GM10248 (cell line): ENCODE measurements at regions not wholly inside any gene's neighbourhood (a gene's known extent, or its start where the extent isn't known, plus 50 kb on each side); places are given as distances from the start of the nearest gene placed in this dataset.

Source experiments
- CTCF ChIA-PET: fragments of 300-600 bp; sonication (Branson Sonifier 250); formaldehyde crosslinking; extraction: SDS; loops from one replicate; lab custom pipeline; 2021; ENCODE audit warnings: antibody characterized with exemption; lab: Yijun Ruan, JAX
- POLR2A ChIA-PET: fragments of 350-650 bp; sonication (Branson Sonifier 250); formaldehyde crosslinking; extraction: SDS; loops from one replicate; lab custom pipeline; 2020; ENCODE audit warnings: antibody characterized with exemption; lab: Yijun Ruan, JAX
- DNase-seq: peaks from one replicate; pipeline ENCODE4 v3.0.0; 2012; ENCODE audit errors: extremely low spot score
- CTCF ChIP-seq: IDR thresholded peaks from 2 replicates; pipeline ENCODE4 v1.5.1; 2012; ENCODE audit warnings: mild to moderate bottlenecking, low read depth; ENCODE audit errors: extremely low read depth, missing control alignments, control extremely low read depth

GRCh38 chr16:58948244-58948643 lies 214.1 kb upstream of the GOT2 start:
- DNase-seq: no peak
- CTCF ChIA-PET: no interaction called here
- POLR2A ChIA-PET: no interaction called here
- TF ChIP-seq CTCF: no peak

GRCh38 chr16:58940609-58941008 lies 206.5 kb upstream of the GOT2 start:
- CTCF ChIA-PET: interaction anchor here (1.0 to 2.1 kb wide), 3 partner anchors 9 to 15 kb away, joined by 3 to 4 read pairs (median 4); no protein-coding TSS in a partner anchor
- no peak for TF ChIP-seq CTCF
- DNase-seq: no peak
- POLR2A ChIA-PET: no interaction called here

- no peak for TF ChIP-seq CTCF
- POLR2A ChIA-PET: no interaction called here
- no peak for DNase-seq
- CTCF ChIA-PET: interaction anchor here (1.3 kb wide), 1 partner anchor 54 kb away, joined by 3 read pairs; no protein-coding TSS in a partner anchor
Observed at GRCh38 chr16:58938811-58939210, 204.7 kb upstream of the GOT2 start.

- no peak for DNase-seq
- TF ChIP-seq CTCF: no peak
- POLR2A ChIA-PET: no interaction called here
- CTCF ChIA-PET: interaction anchor here (1.3 kb wide), 1 partner anchor 52 kb away, joined by 3 read pairs; no protein-coding TSS in a partner anchor
Observed at GRCh38 chr16:58937661-58938060, 203.5 kb upstream of the GOT2 start.

- ChIA-PET CTCF (no interaction called here), POLR2A (no interaction called here)
- no peak for DNase-seq
- TF ChIP-seq CTCF: no peak
Observed at GRCh38 chr16:58933186-58933585, 199.1 kb upstream of the GOT2 start.

GRCh38 chr16:58931436-58931835 lies 197.3 kb upstream of the GOT2 start:
- TF ChIP-seq CTCF: no peak
- ChIA-PET CTCF (no interaction called here), POLR2A (no interaction called here)
- no peak for DNase-seq

- POLR2A ChIA-PET: no interaction called here
- TF ChIP-seq CTCF: no peak
- no peak for DNase-seq
- CTCF ChIA-PET: interaction anchor here (1.0 kb wide), 1 partner anchor 13 kb away, joined by 3 read pairs; no protein-coding TSS in a partner anchor
Observed at GRCh38 chr16:58923094-58923493, 189.0 kb upstream of the GOT2 start.
